Stimulated activated naive B cell treated with anti-CD40 and anti-IgM and Interleukin-4, amounts not matched to agents 10 μg/mL and 1 μg/mL and 100 μg/mL, for 72 hours (primary cell): ENCODE measurements at regions not wholly inside any gene's neighbourhood (a gene's known extent, or its start where the extent isn't known, plus 50 kb on each side); places are given as distances from the start of the nearest gene placed in this dataset.
A peak's percentile ranks its signal among the peaks of the same experiment; 100 is the strongest.

Experiments used
- ATAC-seq, 2 donors: fragments of 150-1000 bp; cut with Tn5 transposase; replicated peaks; 2 replicates each; pipeline ENCODE4 v1.10.0; 2021; ENCODE audit warnings: moderate library complexity in 1 of 2
- DNase-seq: peaks from one replicate; pipeline ENCODE4 v3.0.0; 2021
- H3K27ac Mint-ChIP-seq: one replicate; pipeline ENCODE4 v1.8.0; 2022; ENCODE audit warnings: mild to moderate bottlenecking, mixed read lengths
- H3K27me3 Mint-ChIP-seq, 2 donors: one replicate each; pipeline ENCODE4 v1.8.0; 2022; ENCODE audit warnings: mixed read lengths in 2 of 2
- H3K36me3 Mint-ChIP-seq, 2 donors: one replicate each; pipeline ENCODE4 v1.8.0; 2022; ENCODE audit warnings: mixed read lengths in 2 of 2, mild to moderate bottlenecking in 1 of 2
- H3K4me1 Mint-ChIP-seq, 2 donors: one replicate each; pipeline ENCODE4 v1.8.0; 2022; ENCODE audit warnings: mixed read lengths in 2 of 2, mild to moderate bottlenecking in 1 of 2
- H3K4me3 Mint-ChIP-seq, 2 donors: one replicate each; pipeline ENCODE4 v1.8.0; 2022; ENCODE audit warnings: mild to moderate bottlenecking in 2 of 2, mixed read lengths in 2 of 2, moderate library complexity in 1 of 2
- H3K9me3 Mint-ChIP-seq, 2 donors: one replicate each; pipeline ENCODE4 v1.8.0; 2022; ENCODE audit warnings: mixed read lengths in 2 of 2, mild to moderate bottlenecking in 1 of 2

GRCh38 chr12:93042684-93043083, 113.6 kb upstream of the EEA1 start:
- Mint-ChIP-seq H3K4me3 (no peak overlapping the region), H3K27me3 (peaks cover 0 to 4% of the 10 kb centered on the region in 2 donors), H3K9me3 (peaks cover 4 to 5% of the 10 kb centered on the region in 2 donors), H3K36me3 (no peaks in the 10 kb centered on the region), H3K4me1 (no peaks in the 10 kb centered on the region), H3K27ac (no peak overlapping the region)
- no peak for ATAC-seq
- DNase-seq, result no peak

GRCh38 chr12:93043192-93043876, 114.2 kb upstream of the EEA1 start:
- ATAC-seq (no peak), DNase-seq (no peak)
- H3K27me3 Mint-ChIP-seq, result peaks cover 0 to 4% of the 10 kb centered on the region in 2 donors
- no peak overlapping the region for H3K4me3 Mint-ChIP-seq
- H3K4me1 Mint-ChIP-seq, result no peaks in the 10 kb centered on the region
- no peaks in the 10 kb centered on the region for H3K36me3 Mint-ChIP-seq
- H3K9me3 Mint-ChIP-seq, result peaks cover 4 to 5% of the 10 kb centered on the region in 2 donors
- no peak overlapping the region for H3K27ac Mint-ChIP-seq

GRCh38 chr12:93043877-93044209, 114.7 kb upstream of the EEA1 start:
- Mint-ChIP-seq H3K4me3 (no peak overlapping the region), H3K27ac (no peak overlapping the region), H3K9me3 (peaks cover 4% of the 10 kb centered on the region in 2 donors), H3K27me3 (peaks cover 0 to 3% of the 10 kb centered on the region in 2 donors), H3K36me3 (no peaks in the 10 kb centered on the region), H3K4me1 (no peaks in the 10 kb centered on the region)
- no peak for DNase-seq
- ATAC-seq, result no peak

- no peaks in the 10 kb centered on the region for H3K27me3 Mint-ChIP-seq
- H3K4me1 Mint-ChIP-seq, result no peaks in the 10 kb centered on the region
- peaks cover 0 to 2% of the 10 kb centered on the region in 2 donors for H3K9me3 Mint-ChIP-seq
- no peak for DNase-seq
- H3K4me3 Mint-ChIP-seq, result no peak overlapping the region
- no peak for ATAC-seq
- no peaks in the 10 kb centered on the region for H3K36me3 Mint-ChIP-seq
- no peak overlapping the region for H3K27ac Mint-ChIP-seq
Measured at GRCh38 chr12:93047118-93047517, 118.0 kb upstream of the EEA1 start.

- Mint-ChIP-seq H3K4me1 (no peaks in the 10 kb centered on the region), H3K9me3 (peaks cover 0 to 2% of the 10 kb centered on the region in 2 donors), H3K27me3 (no peaks in the 10 kb centered on the region), H3K27ac (no peak overlapping the region), H3K4me3 (no peak overlapping the region), H3K36me3 (no peaks in the 10 kb centered on the region)
- ATAC-seq (no peak), DNase-seq (no peak)
Measured at GRCh38 chr12:93048656-93049055, 119.6 kb upstream of the EEA1 start.

- ATAC-seq, result no peak
- Mint-ChIP-seq H3K4me1 (no peaks in the 10 kb centered on the region), H3K9me3 (peaks cover 0 to 2% of the 10 kb centered on the region in 2 donors), H3K36me3 (no peaks in the 10 kb centered on the region), H3K4me3 (no peak overlapping the region), H3K27ac (no peak overlapping the region), H3K27me3 (peaks cover 0 to 3% of the 10 kb centered on the region in 2 donors)
- no peak for DNase-seq
Measured at GRCh38 chr12:93050026-93050747, 121.1 kb upstream of the EEA1 start.

- no peak overlapping the region for H3K4me3 Mint-ChIP-seq
- H3K9me3 Mint-ChIP-seq, result peaks cover 0 to 2% of the 10 kb centered on the region in 2 donors
- no peaks in the 10 kb centered on the region for H3K4me1 Mint-ChIP-seq
- H3K27ac Mint-ChIP-seq, result no peak overlapping the region
- DNase-seq (no peak), ATAC-seq (no peak)
- H3K36me3 Mint-ChIP-seq, result no peaks in the 10 kb centered on the region
- H3K27me3 Mint-ChIP-seq, result peaks cover 0 to 3% of the 10 kb centered on the region in 2 donors
Measured at GRCh38 chr12:93050748-93051081, 121.6 kb upstream of the EEA1 start.

- Mint-ChIP-seq H3K9me3 (no peaks in the 10 kb centered on the region), H3K27ac (no peak overlapping the region), H3K36me3 (no peaks in the 10 kb centered on the region), H3K4me3 (no peak overlapping the region), H3K4me1 (peaks cover 0 to 7% of the 10 kb centered on the region in 2 donors), H3K27me3 (peaks cover 7 to 11% of the 10 kb centered on the region in 2 donors)
- no peak for ATAC-seq
- no peak for DNase-seq
Measured at GRCh38 chr12:93054021-93054420, 124.9 kb upstream of the EEA1 start.

- Mint-ChIP-seq H3K4me3 (no peak overlapping the region), H3K27ac (no peak overlapping the region), H3K36me3 (no peaks in the 10 kb centered on the region), H3K9me3 (no peaks in the 10 kb centered on the region), H3K4me1 (peaks cover 9 to 12% of the 10 kb centered on the region in 2 donors), H3K27me3 (peaks cover 7 to 11% of the 10 kb centered on the region in 2 donors)
- ATAC-seq (no peak), DNase-seq (no peak)
Measured at GRCh38 chr12:93055221-93055620, 126.1 kb upstream of the EEA1 start.

- no peak for ATAC-seq
- Mint-ChIP-seq H3K4me1 (peaks cover 19 to 23% of the 10 kb centered on the region in 2 donors), H3K27me3 (peaks cover 7 to 11% of the 10 kb centered on the region in 2 donors), H3K4me3 (no peak overlapping the region), H3K36me3 (no peaks in the 10 kb centered on the region), H3K27ac (no peak overlapping the region), H3K9me3 (no peaks in the 10 kb centered on the region)
- DNase-seq, result no peak
Measured at GRCh38 chr12:93056971-93057535, 128.0 kb upstream of the EEA1 start.

GRCh38 chr12:93058280-93058679, 129.2 kb upstream of the EEA1 start:
- Mint-ChIP-seq H3K4me3 (no peak overlapping the region), H3K27me3 (peaks cover 11 to 13% of the 10 kb centered on the region in 2 donors), H3K27ac (no peak overlapping the region), H3K9me3 (no peaks in the 10 kb centered on the region), H3K36me3 (no peaks in the 10 kb centered on the region), H3K4me1 (peaks cover 19 to 23% of the 10 kb centered on the region in 2 donors)
- ATAC-seq (no peak), DNase-seq (no peak)

- Mint-ChIP-seq H3K4me1 (peaks cover 19 to 23% of the 10 kb centered on the region in 2 donors), H3K9me3 (no peaks in the 10 kb centered on the region), H3K27ac (no peak overlapping the region), H3K4me3 (no peak overlapping the region), H3K36me3 (no peaks in the 10 kb centered on the region), H3K27me3 (peaks cover 17 to 20% of the 10 kb centered on the region in 2 donors)
- ATAC-seq, result no peak
- DNase-seq, result no peak
Measured at GRCh38 chr12:93059288-93059687, 130.2 kb upstream of the EEA1 start.

- no peak overlapping the region for H3K27ac Mint-ChIP-seq
- H3K9me3 Mint-ChIP-seq, result no peaks in the 10 kb centered on the region
- ATAC-seq (peak; percentile 98 to 99), DNase-seq (no peak)
- H3K4me1 Mint-ChIP-seq, result peaks cover 19 to 23% of the 10 kb centered on the region in 2 donors
- H3K27me3 Mint-ChIP-seq, result peaks cover 22 to 28% of the 10 kb centered on the region in 2 donors
- H3K36me3 Mint-ChIP-seq, result no peaks in the 10 kb centered on the region
- H3K4me3 Mint-ChIP-seq, result no peak overlapping the region
Measured at GRCh38 chr12:93059925-93060665, 131.0 kb upstream of the EEA1 start.

GRCh38 chr12:93060666-93061472, 131.8 kb upstream of the EEA1 start:
- DNase-seq (peak; percentile 2), ATAC-seq (peak; percentile 59 to 63)
- Mint-ChIP-seq H3K36me3 (no peaks in the 10 kb centered on the region), H3K4me3 (peak overlapping the region in 1 of 2 donors; percentile 15), H3K27me3 (peaks cover 23 to 32% of the 10 kb centered on the region in 2 donors), H3K4me1 (peaks cover 19 to 23% of the 10 kb centered on the region in 2 donors), H3K9me3 (no peaks in the 10 kb centered on the region), H3K27ac (peak overlapping the region; percentile 38)
